ENCODE measurements at regions not wholly inside any gene's neighbourhood (a gene's known extent, or its start where the extent isn't known, plus 50 kb on each side); places are given as distances from the start of the nearest gene placed in this dataset.

GRCh38 chr10:24012249-24012803 is 196.6 kb upstream of the KIAA1217 start:
- no peak overlapping the region for H2BK12ac ChIP-seq (ENCODE audit: low read depth, low read length)
- no peak overlapping the region for H3K4me3 ChIP-seq (ENCODE audit: extremely low read depth in 1 of 4, insufficient read depth in 2 of 4, low read depth in 3 of 4, low read length in 4 of 4)
- no peak overlapping the region for H3K4ac ChIP-seq (replicated peaks; ENCODE audit: insufficient read length, low read depth, low read length)
- H3K14ac ChIP-seq (ENCODE audit: insufficient read length): no peak overlapping the region
- no peak overlapping the region for H2BK20ac ChIP-seq (ENCODE audit: low read length)
- H3K18ac ChIP-seq (ENCODE audit: extremely low read depth, low read length): no peak overlapping the region
- POLR2A ChIA-PET (ENCODE audit: partially characterized antibody): no interaction called here
- no peaks in the 10 kb centered on the region for H3K36me3 ChIP-seq (ENCODE audit: control insufficient read depth in 2 of 4, insufficient read depth in 4 of 4, low read length in 3 of 4)
- H2BK120ac ChIP-seq (replicated peaks; ENCODE audit: low read depth, low read length): no peak overlapping the region
- no peaks in the 10 kb centered on the region for H4K20me1 ChIP-seq (replicated peaks in 1 of 2; ENCODE audit: control insufficient read depth in 1 of 2, insufficient read depth in 2 of 2, low read length in 2 of 2)
- peaks cover 0 to 11% (median 5%) of the 10 kb centered on the region in 4 experiments; a peak in 4 of 7 replicates for H3K4me1 ChIP-seq (replicated peaks in 1 of 4; ENCODE audit: control insufficient read depth in 3 of 4, insufficient read depth in 4 of 4, low read length in 3 of 4)
- 0 out of 2 replicates have a peak overlapping the region, but pooled peaks have one; percentile 11 for H3K27ac ChIP-seq (ENCODE audit: low read depth, low read length)
- H3K9ac ChIP-seq (replicated peaks in 1 of 4; ENCODE audit: extremely low read depth in 1 of 4, low read depth in 3 of 4, low read length in 3 of 4): no peak overlapping the region
- CTCF ChIA-PET (ENCODE audit: partially characterized antibody): interaction anchor here (0.9 kb wide), 1 partner anchor 16 kb away, joined by 3 read pairs; no protein-coding TSS in a partner anchor
- no peaks in the 10 kb centered on the region for H3K9me3 ChIP-seq (ENCODE audit: insufficient read depth in 2 of 2, low read depth in 1 of 2, low read length in 1 of 2)
- H2BK15ac ChIP-seq (ENCODE audit: low read length): no peak overlapping the region
- no peak overlapping the region for H4K8ac ChIP-seq (ENCODE audit: extremely low read depth, insufficient read depth, low read length)
- no peak overlapping the region for H4K91ac ChIP-seq (replicated peaks; ENCODE audit: insufficient read length, low read length)
- FAIRE-seq: peak; percentile 77
- no peak overlapping the region for H3K56ac ChIP-seq (replicated peaks; ENCODE audit: insufficient read length, low read depth, low read length)
- H2AFZ ChIP-seq (ENCODE audit: low read length): no peak overlapping the region
- DNase-seq (ENCODE audit: low read depth in 1 of 2, low spot score in 2 of 2): no peak
- no peak overlapping the region for H4K5ac ChIP-seq (ENCODE audit: insufficient read length, low read depth, low read length)
- H2BK5ac ChIP-seq (ENCODE audit: low read depth, low read length): no peak overlapping the region
- H3K4me2 ChIP-seq (ENCODE audit: insufficient read depth in 1 of 2, low read depth in 2 of 2, low read length in 2 of 2): 0 out of 4 replicates have a peak overlapping the region, but pooled peaks of 1 of the 2 experiments have one; percentile 3
- no peaks in the 10 kb centered on the region for H3K79me2 ChIP-seq (ENCODE audit: control insufficient read depth in 1 of 2, insufficient read depth in 2 of 2, low read length in 2 of 2)
- H3K23me2 ChIP-seq (ENCODE audit: low read depth, low read length): no peaks in the 10 kb centered on the region
- no peak overlapping the region for H2AK5ac ChIP-seq (ENCODE audit: low read depth, low read length)
- no peaks in the 10 kb centered on the region for H3K79me1 ChIP-seq (ENCODE audit: low read depth, low read length)
- no peak overlapping the region for H3K23ac ChIP-seq (ENCODE audit: insufficient read length)
- H3K27me3 ChIP-seq (replicated peaks in 1 of 4; ENCODE audit: control insufficient read depth in 3 of 4, extremely low read depth in 1 of 4, insufficient read depth in 3 of 4, low read length in 3 of 4): no peaks in the 10 kb centered on the region
- TF ChIP-seq EZH2 (IDR thresholded peaks at IDR 0.05; ENCODE audit: low read depth, low read length, severe bottlenecking): no peak
- TF ChIP-seq TEAD4 (IDR thresholded peaks at IDR 0.05; ENCODE audit: low read depth, low read length): no peak
- no peak for TF ChIP-seq YY1 (IDR thresholded peaks at IDR 0.05; ENCODE audit: low read depth, low read length)
- TF ChIP-seq HDAC6 (IDR thresholded peaks at IDR 0.05; ENCODE audit: low read depth, low read length): no peak
- no peak for TF ChIP-seq SAP30 (IDR thresholded peaks at IDR 0.05; ENCODE audit: insufficient read depth, insufficient replicate concordance, low read length)
- no peak for TF ChIP-seq CBX5 (IDR thresholded peaks at IDR 0.05; ENCODE audit: low read depth, low read length)
- no peak for TF ChIP-seq SIN3A (conservative IDR thresholded peaks at IDR 0.05 in 1 of 2, IDR thresholded peaks at IDR 0.05 in 1 of 2; ENCODE audit: low read depth in 1 of 2, low read length in 2 of 2)
- TF ChIP-seq CTCF (IDR thresholded peaks at IDR 0.05; ENCODE audit: control extremely low read depth in 1 of 3, insufficient read depth in 1 of 3, low read depth in 1 of 3, low read length in 3 of 3): no peak
- no peak for TF ChIP-seq PHF8 (conservative IDR thresholded peaks at IDR 0.05; ENCODE audit: low read depth, low read length)
- no peak for TF ChIP-seq MAX (IDR thresholded peaks at IDR 0.05)
- TF ChIP-seq SIRT6 (IDR thresholded peaks at IDR 0.05; ENCODE audit: low read length): no peak
- TF ChIP-seq CREB1 (IDR thresholded peaks at IDR 0.05): no peak
- TF ChIP-seq POLR2A (IDR thresholded peaks at IDR 0.05; ENCODE audit: control extremely low read depth in 1 of 2, low read depth in 2 of 2, low read length in 2 of 2): no peak
